Stomach (tissue), 8 donors: ENCODE measurements at regions not wholly inside any gene's neighbourhood (a gene's known extent, or its start where the extent isn't known, plus 50 kb on each side); places are given as distances from the start of the nearest gene placed in this dataset.

ENCODE experiments used
- DNase-seq, 2 donors: peaks; one replicate each; pipeline versions ENCODE4 v3.0.0 to v3.0.0-alpha.2; 2013 to 2019
- H3K27ac ChIP-seq, 5 donors: fragments of 200-600 bp in 4 of 5; sonication (generic) in 4 of 5; one replicate each; pipeline ENCODE4 v1.5.1; 2013 to 2019; ENCODE audit warnings: mild to moderate bottlenecking in 1 of 5, moderate library complexity in 1 of 5
- H3K27me3 ChIP-seq, 3 donors: fragments of 200-600 bp; sonication (generic); one replicate each; pipeline ENCODE4 v1.5.1; 2017 to 2019; ENCODE audit warnings: mixed run types in 1 of 3
- H3K36me3 ChIP-seq, 4 donors: fragments of 200-600 bp; sonication (generic); 1 replicate in 3 of 4; 2 replicates in 1 of 4; pipeline ENCODE4 v1.5.1; 2016 to 2019
- H3K4me1 ChIP-seq, 4 donors: fragments of 200-600 bp; sonication (generic); one replicate each; pipeline ENCODE4 v1.5.1; 2016 to 2019
- H3K4me3 ChIP-seq, 4 donors: fragments of 200-600 bp; sonication (generic) in 3 of 4; one replicate each; pipeline ENCODE4 v1.5.1; 2016 to 2019; ENCODE audit warnings: mild to moderate bottlenecking in 1 of 4
- H3K9me3 ChIP-seq, 4 donors: fragments of 200-600 bp; sonication (generic); one replicate each; pipeline ENCODE4 v1.5.1; 2016 to 2019
- CTCF ChIP-seq, 7 experiments: fragments of 450-650 bp in 4 of 7; fragments of 200-600 bp in 3 of 7; sonication (generic) in 3 of 7; IDR thresholded peaks; one replicate each; pipeline ENCODE4 v1.5.1; 2016 to 2019; ENCODE audit warnings: antibody characterized with exemption in 7 of 7, control low read depth in 2 of 7, mild to moderate bottlenecking in 1 of 7
- EP300 ChIP-seq: sonication (generic); formaldehyde crosslinking; IDR thresholded peaks from one replicate; pipeline ENCODE4 v1.6.1; 2017; ENCODE audit warnings: antibody characterized with exemption
- POLR2A ChIP-seq, 4 donors: fragments of 450-650 bp; IDR thresholded peaks; one replicate each; pipeline ENCODE4 v1.6.1; 2016; ENCODE audit warnings: antibody characterized with exemption in 4 of 4, control low read depth in 2 of 4, mild to moderate bottlenecking in 1 of 4, moderate library complexity in 1 of 4
- POLR2AphosphoS5 ChIP-seq, 3 donors: sonication (generic); formaldehyde crosslinking; IDR thresholded peaks; one replicate each; pipeline ENCODE4 v1.6.1; 2016; ENCODE audit warnings: antibody characterized with exemption in 3 of 3
- WGBS, 5 donors: extraction: QIAGEN DNeasy Blood & Tissue Kit in 3 of 5; methylation state at CpG; one replicate each; pipeline versions ENCODE4 v1.1.5 to v1.1.7; 2013 to 2018; 5-methylcytosine and 5-hydroxymethylcytosine counted together
- intact Hi-C: fragments of 100-400 bp; cut with DNase I; formaldehyde crosslinking; loops from one replicate; pipeline ENCODE4 v1.15.1; 2023; ENCODE audit warnings: low total_unique reads
- donor health status: healthy with polysubstance abuse.
- donor health status: Bipolar disorder and iron deficiency.
- donor health status: healthy.

- no peaks in the 10 kb centered on the region for H3K27me3 ChIP-seq
- WGBS, 5 donors = 74 to 88% (median 82%) methylated on average over 2 of the region's 2 CpGs
- DNase-seq = peak in 1 of 2 donors; percentile 51
- intact Hi-C loops = loop anchor here (10.0 kb wide), 1 partner anchor 532 kb away; no protein-coding TSS in a partner anchor
- H3K27ac ChIP-seq = no peak overlapping the region
- no peak overlapping the region for H3K4me3 ChIP-seq
- no peaks in the 10 kb centered on the region for H3K4me1 ChIP-seq
- no peak for TF ChIP-seq POLR2A (IDR thresholded peaks at IDR 0.05)
- no peak for TF ChIP-seq EP300
- TF ChIP-seq CTCF (IDR thresholded peaks at IDR 0.05) = no peak
- no peak for TF ChIP-seq POLR2AphosphoS5 (IDR thresholded peaks at IDR 0.05)
- no peaks in the 10 kb centered on the region for H3K36me3 ChIP-seq
- no peaks in the 10 kb centered on the region for H3K9me3 ChIP-seq
These were observed 143.9 kb upstream of the NAV3 start for GRCh38 chr12:77686760-77687159.

GRCh38 chr12:77685901-77686300 lies 144.8 kb upstream of the NAV3 start:
- no peak for TF ChIP-seq EP300
- no peak for TF ChIP-seq POLR2A (IDR thresholded peaks at IDR 0.05)
- TF ChIP-seq POLR2AphosphoS5 (IDR thresholded peaks at IDR 0.05) = no peak
- no peak for TF ChIP-seq CTCF (IDR thresholded peaks at IDR 0.05)
- Histone ChIP-seq H3K36me3 (no peaks in the 10 kb centered on the region), H3K4me3 (no peak overlapping the region), H3K27me3 (no peaks in the 10 kb centered on the region), H3K4me1 (no peaks in the 10 kb centered on the region), H3K9me3 (no peaks in the 10 kb centered on the region), H3K27ac (no peak overlapping the region)
- 84 to 96% (median 93%) methylated on average over 2 of the region's 2 CpGs for WGBS, 5 donors
- intact Hi-C loops = loop anchor here (10.0 kb wide), 1 partner anchor 531 kb away; no protein-coding TSS in a partner anchor
- no peak for DNase-seq

- TF ChIP-seq EP300 (no peak), CTCF (IDR thresholded peaks at IDR 0.05) (peak in 4 of 7 experiments; percentile 41 to 61 (median 48))
- Histone ChIP-seq H3K36me3 (no peaks in the 10 kb centered on the region), H3K27ac (no peak overlapping the region), H3K9me3 (no peaks in the 10 kb centered on the region), H3K4me1 (no peaks in the 10 kb centered on the region), H3K27me3 (no peaks in the 10 kb centered on the region), H3K4me3 (no peak overlapping the region)
- peak; percentile 58 to 90 for DNase-seq
- WGBS, 5 donors = 2 to 12% (median 7%) methylated on average over 6 of the region's 6 CpGs
- intact Hi-C loops = loop anchor here (10.0 kb wide), 1 partner anchor 530 kb away; no protein-coding TSS in a partner anchor
These were observed 145.6 kb upstream of the NAV3 start for GRCh38 chr12:77685112-77685511.

GRCh38 chr12:77682488-77682887 lies 148.2 kb upstream of the NAV3 start:
- intact Hi-C loops = loop anchor here (10.0 kb wide), 1 partner anchor 528 kb away; no protein-coding TSS in a partner anchor
- Histone ChIP-seq H3K4me1 (no peaks in the 10 kb centered on the region), H3K27ac (no peak overlapping the region), H3K4me3 (no peak overlapping the region), H3K27me3 (no peaks in the 10 kb centered on the region), H3K9me3 (no peaks in the 10 kb centered on the region), H3K36me3 (no peaks in the 10 kb centered on the region)
- no peak for TF ChIP-seq POLR2A (IDR thresholded peaks at IDR 0.05)
- no peak for DNase-seq

- TF ChIP-seq CTCF (IDR thresholded peaks at IDR 0.05) = no peak
- no peak for TF ChIP-seq POLR2AphosphoS5 (IDR thresholded peaks at IDR 0.05)
- no peak for TF ChIP-seq EP300
- TF ChIP-seq POLR2A (IDR thresholded peaks at IDR 0.05) = no peak
- WGBS, 5 donors = 81 to 91% (median 81%) methylated on average over 2 of the region's 2 CpGs
- Histone ChIP-seq H3K9me3 (no peaks in the 10 kb centered on the region), H3K36me3 (no peaks in the 10 kb centered on the region), H3K4me3 (no peak overlapping the region), H3K27me3 (no peaks in the 10 kb centered on the region), H3K27ac (no peak overlapping the region), H3K4me1 (no peaks in the 10 kb centered on the region)
- intact Hi-C loops = loop anchor here (10.0 kb wide), 1 partner anchor 527 kb away; no protein-coding TSS in a partner anchor
- no peak for DNase-seq
These were observed 149.0 kb upstream of the NAV3 start for GRCh38 chr12:77681726-77682125.
